ENCODE measurements at regions not wholly inside any gene's neighbourhood (a gene's known extent, or its start where the extent isn't known, plus 50 kb on each side); places are given as distances from the start of the nearest gene placed in this dataset.

GRCh38 chr11:93278976-93279375 is 51.6 kb upstream of the DEUP1 start:
- no peak overlapping the region for H3K27ac ChIP-seq (ENCODE audit: low read depth, low read length)
- no peak for DNase-seq (ENCODE audit: low read depth in 4 of 6, low spot score in 6 of 6)
- H3K9me3 ChIP-seq (ENCODE audit: control insufficient read depth, insufficient read depth, low read length), result no peaks in the 10 kb centered on the region
- H3K4me1 ChIP-seq (ENCODE audit: control insufficient read depth, insufficient read depth, low read length), result no peaks in the 10 kb centered on the region
- H3K36me3 ChIP-seq (ENCODE audit: control insufficient read depth, insufficient read depth, low read length), result no peaks in the 10 kb centered on the region
- 50% methylated on average over 1 of the region's 2 CpGs for WGBS (ENCODE audit: insufficient coverage)
- no peaks in the 10 kb centered on the region for H3K27me3 ChIP-seq (ENCODE audit: control insufficient read depth, insufficient read depth, low read length)
- no peak overlapping the region for H3K4me3 ChIP-seq (ENCODE audit: low read depth, low read length)

- H3K27ac ChIP-seq (ENCODE audit: low read depth, low read length), result no peak overlapping the region
- no peak overlapping the region for H3K4me3 ChIP-seq (ENCODE audit: low read depth, low read length)
- WGBS (ENCODE audit: insufficient coverage), result no CpG with 5 or more reads among the region's 1 CpG
- peak in 1 of 6 donors; percentile 77 for DNase-seq (ENCODE audit: low read depth in 4 of 6, low spot score in 6 of 6)
- H3K27me3 ChIP-seq (ENCODE audit: control insufficient read depth, insufficient read depth, low read length), result no peaks in the 10 kb centered on the region
- H3K9me3 ChIP-seq (ENCODE audit: control insufficient read depth, insufficient read depth, low read length), result no peaks in the 10 kb centered on the region
- no peaks in the 10 kb centered on the region for H3K4me1 ChIP-seq (ENCODE audit: control insufficient read depth, insufficient read depth, low read length)
- H3K36me3 ChIP-seq (ENCODE audit: control insufficient read depth, insufficient read depth, low read length), result no peaks in the 10 kb centered on the region
Measured at GRCh38 chr11:93279851-93280347, 50.6 kb upstream of the DEUP1 start.
